A549 (cell line): ENCODE measurements at regions not wholly inside any gene's neighbourhood (a gene's known extent, or its start where the extent isn't known, plus 50 kb on each side); places are given as distances from the start of the nearest gene placed in this dataset.

Experiments used
- CBX8 ChIP-seq: fragments of 200-600 bp; sonication (generic); IDR thresholded peaks from 2 replicates; pipeline ENCODE4 v1.6.1; 2016
- CEBPB ChIP-seq, 2 experiments: fragments of >200 bp in 1 of 2; sonication (Bioruptor Twin) in 1 of 2; formaldehyde crosslinking in 1 of 2; IDR thresholded peaks; 2 replicates each; pipeline ENCODE4 v1.6.1; 2012 to 2016
- CHD2 ChIP-seq: fragments of 150-350 bp; IDR thresholded peaks from 2 replicates; pipeline ENCODE4 v1.6.1; 2014; ENCODE audit warnings: low read length; ENCODE audit not compliant: partially characterized antibody
- CTCF ChIP-seq: fragments of >200 bp; sonication (Bioruptor Twin); formaldehyde crosslinking; IDR thresholded peaks from 3 replicates; pipeline ENCODE4 v1.5.1; 2016
- ESRRA ChIP-seq: fragments of 150-350 bp; IDR thresholded peaks from 2 replicates; pipeline ENCODE4 v1.6.1; 2014; ENCODE audit warnings: mild to moderate bottlenecking, low read length, borderline replicate concordance
- HOXA7 ChIP-seq: fragments of 250-450 bp; sonication (Bioruptor Pico); IDR thresholded peaks from 2 replicates; pipeline ENCODE4 v1.5.0; 2020; ENCODE audit warnings: mild to moderate bottlenecking, moderate library complexity
- MAFK ChIP-seq: fragments of 450-650 bp; IDR thresholded peaks from 2 replicates; pipeline ENCODE4 v1.6.1; 2014; ENCODE audit not compliant: partially characterized antibody
- MYC ChIP-seq: IDR thresholded peaks from 2 replicates; pipeline ENCODE4 v1.6.1; 2012; ENCODE audit warnings: mild to moderate bottlenecking, inconsistent platforms, low read length, improper control_type of control experiment, borderline replicate concordance
- NR3C1 ChIP-seq: fragments of >200 bp; sonication (Bioruptor Twin); formaldehyde crosslinking; IDR thresholded peaks from 3 replicates; pipeline ENCODE4 v1.6.1; 2017
- POLR2A ChIP-seq: IDR thresholded peaks from 2 replicates; pipeline ENCODE4 v1.6.1; 2012; ENCODE audit warnings: mild to moderate bottlenecking, low read length
- REST ChIP-seq: fragments of 200-600 bp; sonication (generic); IDR thresholded peaks from 2 replicates; pipeline ENCODE4 v1.6.1; 2016; ENCODE audit warnings: antibody characterized with exemption, mild to moderate bottlenecking, moderate library complexity
- SREBF2 ChIP-seq: fragments of 450-650 bp; IDR thresholded peaks from 2 replicates; pipeline ENCODE4 v1.6.1; 2014; ENCODE audit warnings: mild to moderate bottlenecking, moderate library complexity
- ZSCAN20 ChIP-seq: fragments of 250-450 bp; sonication (Bioruptor Pico); IDR thresholded peaks from 2 replicates; pipeline ENCODE4 v1.8.0; 2022; ENCODE audit warnings: mild to moderate bottlenecking, moderate library complexity

GRCh38 chr7:109641445-109641844, 1071.8 kb downstream of the DNAJB9 start:
- TF ChIP-seq SREBF2 (no peak), CTCF (no peak), POLR2A (no peak), MAFK (no peak), HOXA7 (CRISPR knock-in tag) (no peak), CHD2 (no peak), REST (no peak), ZSCAN20 (CRISPR knock-in tag) (no peak), MYC (no peak), CBX8 (no peak), ESRRA (no peak), CEBPB (IDR thresholded peaks at IDR 0.05) (no peak), NR3C1 (no peak)
